Peyer's patch (tissue), 4 donors: ENCODE measurements at regions not wholly inside any gene's neighbourhood (a gene's known extent, or its start where the extent isn't known, plus 50 kb on each side); places are given as distances from the start of the nearest gene placed in this dataset.

Experiments used
- POLR2A ChIP-seq, 2 donors: fragments of 450-650 bp; IDR thresholded peaks; one replicate each; pipeline ENCODE4 v1.5.1; 2017; ENCODE audit warnings: antibody characterized with exemption in 2 of 2, mild to moderate bottlenecking in 2 of 2, moderate library complexity in 2 of 2
- TF ChIP-seq, protein P1 (sequence below), 6 experiments: fragments of 450-650 bp in 4 of 6; fragments of 200-600 bp in 2 of 6; sonication (generic) in 1 of 6; IDR thresholded peaks; one replicate each; pipeline ENCODE4 v1.5.1; 2017 to 2019; ENCODE audit warnings: antibody characterized with exemption in 6 of 6, mild to moderate bottlenecking in 3 of 6, moderate library complexity in 1 of 6

DNA sequence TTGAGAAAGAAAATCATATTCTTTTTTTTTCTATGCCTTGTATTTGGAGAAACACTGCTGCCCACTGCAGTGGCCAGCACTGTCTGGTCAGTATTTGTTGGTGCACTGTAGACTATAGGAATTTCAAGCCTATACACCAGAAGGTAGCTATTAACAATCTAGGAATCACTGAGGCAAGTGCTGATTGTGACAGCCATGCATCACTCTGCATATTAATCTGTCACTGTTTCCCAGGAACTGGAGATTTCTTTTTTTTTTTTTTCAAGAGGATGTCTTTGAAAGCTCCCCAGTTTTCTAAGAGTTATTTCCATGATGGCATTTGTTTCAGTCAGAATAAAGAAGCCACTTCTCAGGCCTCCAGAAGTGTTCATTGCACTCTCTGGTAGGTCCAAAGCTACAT, 737.8 kb upstream of the PTBP2 start:
- TF ChIP-seq, protein P1, sequence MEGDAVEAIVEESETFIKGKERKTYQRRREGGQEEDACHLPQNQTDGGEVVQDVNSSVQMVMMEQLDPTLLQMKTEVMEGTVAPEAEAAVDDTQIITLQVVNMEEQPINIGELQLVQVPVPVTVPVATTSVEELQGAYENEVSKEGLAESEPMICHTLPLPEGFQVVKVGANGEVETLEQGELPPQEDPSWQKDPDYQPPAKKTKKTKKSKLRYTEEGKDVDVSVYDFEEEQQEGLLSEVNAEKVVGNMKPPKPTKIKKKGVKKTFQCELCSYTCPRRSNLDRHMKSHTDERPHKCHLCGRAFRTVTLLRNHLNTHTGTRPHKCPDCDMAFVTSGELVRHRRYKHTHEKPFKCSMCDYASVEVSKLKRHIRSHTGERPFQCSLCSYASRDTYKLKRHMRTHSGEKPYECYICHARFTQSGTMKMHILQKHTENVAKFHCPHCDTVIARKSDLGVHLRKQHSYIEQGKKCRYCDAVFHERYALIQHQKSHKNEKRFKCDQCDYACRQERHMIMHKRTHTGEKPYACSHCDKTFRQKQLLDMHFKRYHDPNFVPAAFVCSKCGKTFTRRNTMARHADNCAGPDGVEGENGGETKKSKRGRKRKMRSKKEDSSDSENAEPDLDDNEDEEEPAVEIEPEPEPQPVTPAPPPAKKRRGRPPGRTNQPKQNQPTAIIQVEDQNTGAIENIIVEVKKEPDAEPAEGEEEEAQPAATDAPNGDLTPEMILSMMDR (IDR thresholded peaks at IDR 0.05), result no peak
- no peak for TF ChIP-seq POLR2A (IDR thresholded peaks at IDR 0.05)
